ENCODE measurements at regions not wholly inside any gene's neighbourhood (a gene's known extent, or its start where the extent isn't known, plus 50 kb on each side); places are given as distances from the start of the nearest gene placed in this dataset.

- H3K27ac Mint-ChIP-seq = no peak overlapping the region
- no peak for TF ChIP-seq CTCF (conservative IDR thresholded peaks at IDR 0.05)
- no peak for DNase-seq
- Histone ChIP-seq H3K23ac (ENCODE audit: insufficient read length, low read depth, low read length) (no peak overlapping the region), H3T11ph (ENCODE audit: low read length) (no peak overlapping the region), H3K9me3 (ENCODE audit: control insufficient read depth, low read depth, low read length) (no peaks in the 10 kb centered on the region), H3K9ac (ENCODE audit: extremely low read depth, insufficient read length, low read length) (no peak overlapping the region), H2AK5ac (ENCODE audit: insufficient read length, low read length) (no peak overlapping the region), H3K4me2 (ENCODE audit: insufficient read depth, insufficient read length, low read length) (no peak overlapping the region), H2AFZ (ENCODE audit: low read length) (no peak overlapping the region), H2BK20ac (ENCODE audit: low read depth, low read length, poor library complexity, severe bottlenecking) (no peak overlapping the region), H3K4ac (ENCODE audit: low read depth, low read length) (no peak overlapping the region), H4K20me1 (ENCODE audit: control insufficient read depth, insufficient read depth, insufficient read length) (no peaks in the 10 kb centered on the region), H3K79me2 (ENCODE audit: insufficient read depth, low read length) (no peaks in the 10 kb centered on the region), H3K23me2 (ENCODE audit: insufficient read length, low read depth, low read length, poor library complexity, severe bottlenecking) (no peaks in the 10 kb centered on the region), H3K14ac (ENCODE audit: insufficient read depth, low read length) (no peak overlapping the region), H2BK5ac (ENCODE audit: insufficient read length, low read length) (no peak overlapping the region), H3K27me3 (ENCODE audit: insufficient read depth, low read length) (no peaks in the 10 kb centered on the region), H3K18ac (ENCODE audit: insufficient read length, low read depth, low read length) (no peak overlapping the region), H4K5ac (ENCODE audit: insufficient read length, low read depth, low read length) (no peak overlapping the region), H2BK15ac (ENCODE audit: low read depth, low read length) (no peak overlapping the region), H2BK12ac (ENCODE audit: insufficient read length, low read depth, low read length) (no peak overlapping the region), H3K79me1 (ENCODE audit: insufficient read depth, low read depth, low read length, poor library complexity, severe bottlenecking) (no peaks in the 10 kb centered on the region), H4K91ac (ENCODE audit: insufficient read length, low read depth, low read length) (no peak overlapping the region), H2BK120ac (ENCODE audit: low read depth, low read length, poor library complexity, severe bottlenecking) (no peak overlapping the region), H3K56ac (ENCODE audit: insufficient read length, low read depth, low read length) (no peak overlapping the region), H4K8ac (replicated peaks; ENCODE audit: insufficient read length, low read depth, low read length) (no peak overlapping the region), H3K4me1 (ENCODE audit: insufficient read depth, low read length) (no peaks in the 10 kb centered on the region), H3K27ac (ENCODE audit: insufficient read length, low read depth, low read length) (no peak overlapping the region)
- H3K9me3 Mint-ChIP-seq = no peaks in the 10 kb centered on the region; a peak in 2 of 5 replicates
- H3K27me3 Mint-ChIP-seq (ENCODE audit: low read depth) = no peaks in the 10 kb centered on the region
- no peaks in the 10 kb centered on the region for H3K4me1 Mint-ChIP-seq
- H3K36me3 Mint-ChIP-seq (ENCODE audit: insufficient read depth in 1 of 3, low read depth in 3 of 3) = no peaks in the 10 kb centered on the region
- WGBS (ENCODE audit: extremely low coverage, insufficient read length, low lambda C conversion rate) = no CpG with 5 or more reads among the region's 1 CpG
- H3K4me3 Mint-ChIP-seq = no peak overlapping the region
Observed at GRCh38 chr6:92267335-92267734, 1152.0 kb downstream of the EPHA7 start.

Measured in H9 (cell line).